HL-60 (cell line): ENCODE measurements at regions not wholly inside any gene's neighbourhood (a gene's known extent, or its start where the extent isn't known, plus 50 kb on each side); places are given as distances from the start of the nearest gene placed in this dataset.

Experiments
- DNase-seq, 2 experiments: peaks; one replicate each; pipeline ENCODE4 v3.0.0-alpha.2; 2010 to 2020; ENCODE audit warnings: low read depth in 1 of 2, low spot score in 1 of 2
- H3K27ac ChIP-seq: fragments of 250-450 bp; sonication (Bioruptor Pico); replicated peaks from 2 replicates; pipeline ENCODE4 v1.5.1; 2020; ENCODE audit warnings: mild to moderate bottlenecking, moderate library complexity
- H3K27me3 ChIP-seq: fragments of 250-450 bp; sonication (Bioruptor Pico); 2 replicates; pipeline ENCODE4 v1.5.1; 2021; ENCODE audit warnings: mild to moderate bottlenecking, moderate library complexity; ENCODE audit not compliant: insufficient read depth, poor library complexity, severe bottlenecking
- H3K4me3 ChIP-seq: replicated peaks from 2 replicates; pipeline ENCODE4 v1.5.1; 2011; ENCODE audit warnings: mild to moderate bottlenecking, control low read depth, low read length; ENCODE audit not compliant: insufficient read depth
- GABPA ChIP-seq: IDR thresholded peaks from 2 replicates; pipeline ENCODE4 v1.6.1; 2012; ENCODE audit warnings: low read depth
- POLR2AphosphoS5 ChIP-seq: IDR thresholded peaks from 2 replicates; pipeline ENCODE4 v1.6.1; 2012; ENCODE audit warnings: low read depth
- SPI1 ChIP-seq: IDR thresholded peaks from 2 replicates; pipeline ENCODE4 v1.6.1; 2012; ENCODE audit warnings: low read depth, mild to moderate bottlenecking, borderline replicate concordance
- TF ChIP-seq, protein P1 (sequence below): IDR thresholded peaks from one replicate; pipeline ENCODE4 v1.5.1; 2011; ENCODE audit warnings: low read length, control low read depth, inconsistent platforms; ENCODE audit not compliant: insufficient read depth
- TF ChIP-seq, protein P2 (sequence below): IDR thresholded peaks from 2 replicates; pipeline ENCODE4 v1.6.1; 2012; ENCODE audit warnings: low read depth; ENCODE audit not compliant: insufficient replicate concordance

DNA sequence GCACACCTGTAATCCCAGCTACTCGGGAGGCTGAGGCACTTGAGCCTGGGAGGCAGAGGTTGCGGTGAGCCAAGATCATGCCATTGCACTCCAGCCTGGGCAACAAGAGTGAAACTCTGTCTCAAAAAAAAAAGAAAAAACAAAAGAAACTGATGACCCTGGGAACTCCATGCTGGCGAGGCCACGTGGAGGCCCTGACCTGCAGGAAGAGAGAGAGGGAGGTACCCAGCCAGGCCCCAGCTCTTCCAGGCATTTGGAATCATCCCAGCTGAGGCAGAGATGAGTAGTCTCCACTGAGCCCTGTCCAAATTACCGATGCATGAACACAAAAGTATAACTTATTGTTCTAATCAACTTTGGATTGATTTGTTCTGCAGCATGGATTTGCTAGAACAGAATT is 132.0 kb upstream of the ZBTB40 start:
- no peak for DNase-seq
- TF ChIP-seq, protein P1, sequence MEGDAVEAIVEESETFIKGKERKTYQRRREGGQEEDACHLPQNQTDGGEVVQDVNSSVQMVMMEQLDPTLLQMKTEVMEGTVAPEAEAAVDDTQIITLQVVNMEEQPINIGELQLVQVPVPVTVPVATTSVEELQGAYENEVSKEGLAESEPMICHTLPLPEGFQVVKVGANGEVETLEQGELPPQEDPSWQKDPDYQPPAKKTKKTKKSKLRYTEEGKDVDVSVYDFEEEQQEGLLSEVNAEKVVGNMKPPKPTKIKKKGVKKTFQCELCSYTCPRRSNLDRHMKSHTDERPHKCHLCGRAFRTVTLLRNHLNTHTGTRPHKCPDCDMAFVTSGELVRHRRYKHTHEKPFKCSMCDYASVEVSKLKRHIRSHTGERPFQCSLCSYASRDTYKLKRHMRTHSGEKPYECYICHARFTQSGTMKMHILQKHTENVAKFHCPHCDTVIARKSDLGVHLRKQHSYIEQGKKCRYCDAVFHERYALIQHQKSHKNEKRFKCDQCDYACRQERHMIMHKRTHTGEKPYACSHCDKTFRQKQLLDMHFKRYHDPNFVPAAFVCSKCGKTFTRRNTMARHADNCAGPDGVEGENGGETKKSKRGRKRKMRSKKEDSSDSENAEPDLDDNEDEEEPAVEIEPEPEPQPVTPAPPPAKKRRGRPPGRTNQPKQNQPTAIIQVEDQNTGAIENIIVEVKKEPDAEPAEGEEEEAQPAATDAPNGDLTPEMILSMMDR = no peak
- TF ChIP-seq SPI1 (no peak), POLR2AphosphoS5 (no peak), GABPA (no peak)
- TF ChIP-seq, protein P2, sequence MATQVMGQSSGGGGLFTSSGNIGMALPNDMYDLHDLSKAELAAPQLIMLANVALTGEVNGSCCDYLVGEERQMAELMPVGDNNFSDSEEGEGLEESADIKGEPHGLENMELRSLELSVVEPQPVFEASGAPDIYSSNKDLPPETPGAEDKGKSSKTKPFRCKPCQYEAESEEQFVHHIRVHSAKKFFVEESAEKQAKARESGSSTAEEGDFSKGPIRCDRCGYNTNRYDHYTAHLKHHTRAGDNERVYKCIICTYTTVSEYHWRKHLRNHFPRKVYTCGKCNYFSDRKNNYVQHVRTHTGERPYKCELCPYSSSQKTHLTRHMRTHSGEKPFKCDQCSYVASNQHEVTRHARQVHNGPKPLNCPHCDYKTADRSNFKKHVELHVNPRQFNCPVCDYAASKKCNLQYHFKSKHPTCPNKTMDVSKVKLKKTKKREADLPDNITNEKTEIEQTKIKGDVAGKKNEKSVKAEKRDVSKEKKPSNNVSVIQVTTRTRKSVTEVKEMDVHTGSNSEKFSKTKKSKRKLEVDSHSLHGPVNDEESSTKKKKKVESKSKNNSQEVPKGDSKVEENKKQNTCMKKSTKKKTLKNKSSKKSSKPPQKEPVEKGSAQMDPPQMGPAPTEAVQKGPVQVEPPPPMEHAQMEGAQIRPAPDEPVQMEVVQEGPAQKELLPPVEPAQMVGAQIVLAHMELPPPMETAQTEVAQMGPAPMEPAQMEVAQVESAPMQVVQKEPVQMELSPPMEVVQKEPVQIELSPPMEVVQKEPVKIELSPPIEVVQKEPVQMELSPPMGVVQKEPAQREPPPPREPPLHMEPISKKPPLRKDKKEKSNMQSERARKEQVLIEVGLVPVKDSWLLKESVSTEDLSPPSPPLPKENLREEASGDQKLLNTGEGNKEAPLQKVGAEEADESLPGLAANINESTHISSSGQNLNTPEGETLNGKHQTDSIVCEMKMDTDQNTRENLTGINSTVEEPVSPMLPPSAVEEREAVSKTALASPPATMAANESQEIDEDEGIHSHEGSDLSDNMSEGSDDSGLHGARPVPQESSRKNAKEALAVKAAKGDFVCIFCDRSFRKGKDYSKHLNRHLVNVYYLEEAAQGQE = no peak
- no peak overlapping the region for H3K4me3 ChIP-seq
- no peaks in the 10 kb centered on the region for H3K27me3 ChIP-seq
- no peak overlapping the region for H3K27ac ChIP-seq

DNA sequence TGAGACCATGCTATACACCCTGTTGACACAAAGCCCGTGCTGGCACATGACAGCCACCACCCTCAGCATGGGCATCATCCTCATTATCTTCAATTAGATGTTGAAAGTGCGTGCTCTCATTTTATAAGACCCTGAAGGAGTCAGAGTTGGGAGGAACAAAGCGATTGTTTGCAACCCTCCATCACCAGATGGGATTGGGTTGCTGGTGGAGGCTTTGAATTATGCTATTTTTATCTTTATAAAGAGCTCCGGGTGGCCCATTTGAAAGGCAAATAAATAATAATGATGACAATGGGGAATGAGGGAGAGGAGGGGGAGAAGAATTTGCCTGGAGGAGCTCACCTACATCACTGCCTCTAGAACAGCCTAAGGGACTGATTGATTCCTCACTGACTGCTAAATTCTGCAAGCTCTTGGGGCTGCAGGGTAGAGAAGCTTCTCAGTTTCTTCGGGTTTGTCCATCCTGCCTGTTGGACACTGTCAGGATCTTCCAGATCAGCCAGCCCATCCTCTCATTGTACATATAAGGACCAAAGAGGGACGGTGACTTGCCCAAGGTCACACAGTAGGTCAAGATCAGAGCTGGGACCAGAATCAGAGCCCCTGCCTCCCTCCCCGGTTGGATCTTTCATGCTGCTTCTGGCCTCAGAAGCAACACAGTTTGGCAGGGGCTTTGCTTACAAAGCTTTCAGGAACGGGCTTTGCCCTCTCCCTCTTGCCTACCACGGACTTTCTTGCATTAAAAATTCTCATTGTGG is 130.9 kb upstream of the ZBTB40 start:
- H3K27ac ChIP-seq = no peak overlapping the region
- no peak for DNase-seq
- TF ChIP-seq POLR2AphosphoS5 (no peak), SPI1 (no peak), GABPA (no peak)
- TF ChIP-seq, protein P2 = no peak
- TF ChIP-seq, protein P1 = no peak
- H3K4me3 ChIP-seq = no peak overlapping the region
- H3K27me3 ChIP-seq = no peaks in the 10 kb centered on the region

DNA sequence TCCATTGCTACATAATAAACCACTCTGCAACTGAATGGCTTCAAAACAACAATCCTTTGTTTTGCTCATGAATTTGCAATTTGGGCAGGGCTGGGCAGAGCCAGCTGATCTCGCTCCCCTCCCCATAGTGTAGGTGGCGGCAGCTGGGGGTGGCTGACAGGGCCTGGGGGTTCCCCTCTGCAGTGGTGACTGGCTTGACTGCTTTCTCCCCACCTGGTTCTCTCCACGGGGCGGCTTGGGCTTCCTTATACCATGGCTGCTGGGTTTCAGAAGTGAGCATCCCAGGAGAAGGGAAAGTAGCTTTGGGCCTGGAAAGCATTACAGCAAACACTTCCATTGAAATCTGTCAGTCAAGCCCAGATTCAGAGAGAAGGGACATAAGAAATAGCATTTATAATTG is 129.7 kb upstream of the ZBTB40 start:
- no peak for TF ChIP-seq POLR2AphosphoS5
- TF ChIP-seq, protein P2 = no peak
- TF ChIP-seq GABPA = no peak
- TF ChIP-seq SPI1 = no peak
- TF ChIP-seq, protein P1 = no peak
- Histone ChIP-seq H3K27ac (no peak overlapping the region), H3K27me3 (no peaks in the 10 kb centered on the region), H3K4me3 (no peak overlapping the region)
- no peak for DNase-seq
